ENCODE measurements at regions not wholly inside any gene's neighbourhood (a gene's known extent, or its start where the extent isn't known, plus 50 kb on each side); places are given as distances from the start of the nearest gene placed in this dataset.

DNA sequence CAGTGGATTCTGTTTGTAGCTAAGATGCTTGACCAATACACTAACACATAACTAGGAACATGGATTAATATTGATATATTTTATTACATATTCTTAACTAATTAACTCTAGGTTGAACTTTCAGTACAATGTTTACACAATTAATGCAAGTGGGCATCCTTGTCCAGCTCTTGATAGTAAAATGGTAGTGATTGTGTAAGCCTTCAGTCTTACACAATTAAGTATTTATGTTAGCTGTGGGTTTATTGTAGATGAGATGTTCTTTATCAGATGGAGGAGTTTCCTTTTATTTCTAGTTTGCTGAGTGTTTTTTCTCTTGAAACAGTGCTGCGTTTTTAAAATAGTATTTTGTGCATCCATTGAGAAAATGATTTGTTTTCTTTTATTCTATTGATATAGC, 1210.8 kb downstream of the CDH12 start:
- in situ Hi-C loops (cut with HindIII; ENCODE audit: low sequenced_read_pairs) = no loop called here
- TF ChIP-seq, protein P1, sequence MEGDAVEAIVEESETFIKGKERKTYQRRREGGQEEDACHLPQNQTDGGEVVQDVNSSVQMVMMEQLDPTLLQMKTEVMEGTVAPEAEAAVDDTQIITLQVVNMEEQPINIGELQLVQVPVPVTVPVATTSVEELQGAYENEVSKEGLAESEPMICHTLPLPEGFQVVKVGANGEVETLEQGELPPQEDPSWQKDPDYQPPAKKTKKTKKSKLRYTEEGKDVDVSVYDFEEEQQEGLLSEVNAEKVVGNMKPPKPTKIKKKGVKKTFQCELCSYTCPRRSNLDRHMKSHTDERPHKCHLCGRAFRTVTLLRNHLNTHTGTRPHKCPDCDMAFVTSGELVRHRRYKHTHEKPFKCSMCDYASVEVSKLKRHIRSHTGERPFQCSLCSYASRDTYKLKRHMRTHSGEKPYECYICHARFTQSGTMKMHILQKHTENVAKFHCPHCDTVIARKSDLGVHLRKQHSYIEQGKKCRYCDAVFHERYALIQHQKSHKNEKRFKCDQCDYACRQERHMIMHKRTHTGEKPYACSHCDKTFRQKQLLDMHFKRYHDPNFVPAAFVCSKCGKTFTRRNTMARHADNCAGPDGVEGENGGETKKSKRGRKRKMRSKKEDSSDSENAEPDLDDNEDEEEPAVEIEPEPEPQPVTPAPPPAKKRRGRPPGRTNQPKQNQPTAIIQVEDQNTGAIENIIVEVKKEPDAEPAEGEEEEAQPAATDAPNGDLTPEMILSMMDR (IDR thresholded peaks at IDR 0.05; ENCODE audit: low read depth, low read length) = no peak
- DNase-seq (ENCODE audit: low read depth, low spot score) = no peak
- no peak overlapping the region for H3K4me3 ChIP-seq (ENCODE audit: low read depth, low read length)

DNA sequence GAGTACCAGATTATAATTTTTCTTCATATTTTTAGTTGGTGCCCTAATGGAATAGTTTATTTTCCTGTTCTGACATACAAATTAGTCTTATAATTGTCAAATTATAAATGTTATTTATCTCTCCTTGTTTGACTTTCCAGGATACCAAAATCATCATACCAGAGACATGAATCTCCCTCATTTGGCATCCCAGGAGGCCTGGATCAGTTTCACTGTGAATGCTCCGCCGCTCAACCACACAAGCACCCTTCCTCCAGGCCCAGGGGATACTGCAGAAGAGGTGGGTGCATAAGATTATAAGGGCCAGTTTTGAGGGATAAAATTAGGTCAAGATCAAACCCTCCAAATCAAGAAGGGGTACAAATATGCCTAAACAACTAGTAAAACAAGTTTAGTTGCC, 1229.3 kb downstream of the CDH12 start:
- H3K4me3 ChIP-seq (ENCODE audit: low read depth, low read length) = no peak overlapping the region
- in situ Hi-C loops (cut with HindIII; ENCODE audit: low sequenced_read_pairs) = no loop called here
- TF ChIP-seq, protein P1 (IDR thresholded peaks at IDR 0.05; ENCODE audit: low read depth, low read length) = no peak
- no peak for DNase-seq (ENCODE audit: low read depth, low spot score)

DNA sequence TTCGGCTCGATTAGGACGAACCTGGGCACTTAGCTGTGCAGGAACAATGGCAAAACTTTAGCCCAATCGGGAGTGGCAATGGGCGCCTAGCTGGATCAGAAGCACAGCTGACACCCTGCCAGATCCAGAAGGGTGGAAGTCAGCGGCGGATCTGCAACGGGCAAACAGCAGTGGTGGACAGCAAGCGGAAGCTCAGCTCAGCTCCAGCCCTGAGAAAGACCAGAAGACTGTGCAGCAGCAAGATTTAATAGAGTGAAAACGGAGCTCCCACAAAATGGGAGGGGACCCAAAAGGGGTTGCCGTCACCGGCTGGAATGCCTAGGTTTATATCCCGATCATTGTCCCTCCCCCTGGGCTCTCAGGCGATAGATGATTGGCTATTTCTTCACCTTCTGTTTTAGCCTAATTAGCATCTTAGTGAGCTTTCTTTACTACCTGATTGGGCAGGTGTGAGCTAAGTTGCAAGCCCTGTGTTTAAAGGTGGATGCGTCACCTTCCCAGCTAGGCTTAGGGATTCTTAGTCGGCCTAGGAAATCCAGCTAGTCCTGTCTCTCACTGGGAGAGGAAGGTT, 1237.9 kb downstream of the CDH12 start:
- TF ChIP-seq, protein P1 (IDR thresholded peaks at IDR 0.05; ENCODE audit: low read depth, low read length) = no peak
- DNase-seq (ENCODE audit: low read depth, low spot score) = no peak
- H3K4me3 ChIP-seq (ENCODE audit: low read depth, low read length) = no peak overlapping the region
- in situ Hi-C loops (cut with HindIII; ENCODE audit: low sequenced_read_pairs) = no loop called here

DNA sequence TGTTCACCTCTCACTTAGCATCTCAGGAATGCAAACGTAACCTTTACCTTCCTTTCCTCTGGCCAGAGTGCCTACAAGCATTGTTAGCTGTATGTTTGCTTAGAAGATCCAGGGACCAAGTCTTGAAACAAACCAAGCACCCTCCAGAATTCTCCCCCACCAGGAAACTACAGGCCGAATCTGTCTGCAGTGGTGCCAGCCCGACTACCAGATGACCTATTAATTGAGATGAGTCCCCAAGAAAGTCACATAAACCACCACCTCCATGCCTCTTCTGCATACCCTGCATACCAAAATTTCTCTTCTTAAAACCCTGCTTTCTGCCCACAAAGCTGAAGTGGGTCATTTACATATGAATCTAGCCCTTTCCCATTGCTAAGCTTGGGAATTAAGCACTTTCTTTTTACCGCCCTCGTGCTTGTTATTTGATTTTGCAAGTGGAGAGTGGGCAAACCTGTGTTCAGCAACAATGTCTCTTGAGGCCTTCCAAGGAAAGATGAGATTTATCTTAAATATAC, 1239.1 kb downstream of the CDH12 start:
- in situ Hi-C loops (cut with HindIII; ENCODE audit: low sequenced_read_pairs) = no loop called here
- no peak overlapping the region for H3K4me3 ChIP-seq (ENCODE audit: low read depth, low read length)
- TF ChIP-seq, protein P1 (IDR thresholded peaks at IDR 0.05; ENCODE audit: low read depth, low read length) = no peak
- DNase-seq (ENCODE audit: low read depth, low spot score) = no peak

DNA sequence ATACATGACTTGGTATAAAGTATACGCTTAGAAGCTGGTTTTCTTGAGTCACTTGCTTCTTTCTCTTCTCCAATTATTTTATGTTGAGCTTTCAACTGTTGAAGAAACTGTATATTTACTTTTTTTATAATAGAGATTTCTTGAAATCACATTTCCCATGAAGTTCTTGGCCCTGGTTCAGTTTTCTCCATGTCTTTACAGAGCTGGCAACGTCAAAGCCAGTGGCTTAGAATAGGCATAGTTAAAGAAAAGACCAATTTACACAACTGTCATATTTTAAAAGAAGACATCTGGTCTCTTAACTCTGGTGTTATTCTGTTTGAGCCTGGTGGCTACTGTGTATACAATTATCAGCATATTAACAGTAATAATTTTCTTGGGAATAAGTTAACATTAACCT, 1249.3 kb downstream of the CDH12 start:
- TF ChIP-seq, protein P1 (IDR thresholded peaks at IDR 0.05; ENCODE audit: low read depth, low read length) = no peak
- no peak overlapping the region for H3K4me3 ChIP-seq (ENCODE audit: low read depth, low read length)
- in situ Hi-C loops (cut with HindIII; ENCODE audit: low sequenced_read_pairs) = no loop called here
- no peak for DNase-seq (ENCODE audit: low read depth, low spot score)

DNA sequence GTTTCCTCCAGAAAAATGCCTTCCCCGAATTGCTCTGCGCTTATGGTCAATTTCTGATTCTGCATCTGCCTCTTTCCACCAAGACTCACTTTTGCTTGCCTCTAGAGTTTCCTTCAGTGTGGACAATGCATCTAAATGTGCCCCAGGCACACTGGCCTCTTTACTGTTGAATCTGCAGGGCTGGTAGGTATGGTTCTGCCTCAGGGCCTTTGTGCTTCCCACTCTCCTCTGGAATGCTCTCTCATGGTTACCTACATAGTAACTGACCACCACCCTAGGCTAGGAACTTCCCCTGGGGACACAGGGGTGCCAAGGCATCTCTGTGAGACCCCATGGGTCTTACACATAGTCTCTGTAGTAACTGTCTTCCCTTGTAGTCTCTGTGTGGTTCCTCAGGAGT, 1258.6 kb downstream of the CDH12 start:
- TF ChIP-seq, protein P1 (IDR thresholded peaks at IDR 0.05; ENCODE audit: low read depth, low read length) = no peak
- in situ Hi-C loops (cut with HindIII; ENCODE audit: low sequenced_read_pairs) = no loop called here

More for the DNA sequence above, 1258.6 kb downstream of the CDH12 start:
- no peak overlapping the region for H3K4me3 ChIP-seq (ENCODE audit: low read depth, low read length)
- no peak for DNase-seq (ENCODE audit: low read depth, low spot score)
